Activated naive CD8-positive, alpha-beta T cell treated with anti-CD3 and anti-CD28 coated beads, Interleukin-2, amount 10 ng/mL, durations not matched to agents 7 days and 5 days (primary cell): ENCODE measurements at regions not wholly inside any gene's neighbourhood (a gene's known extent, or its start where the extent isn't known, plus 50 kb on each side); places are given as distances from the start of the nearest gene placed in this dataset.
"Not testable (repeated sequence)": the region's sequence is repeated elsewhere in the genome, so short reads cannot be mapped to it uniquely, and the experiment has no call there.

Source experiments
- ATAC-seq: fragments of 150-1000 bp; cut with Tn5 transposase; one replicate; pipeline ENCODE4 v1.10.0; 2021; ENCODE audit warnings: low read depth, moderate library complexity
- POLR2A ChIA-PET: fragments of 350-600 bp; sonication (Branson Sonifier 250); formaldehyde crosslinking; loops from one replicate; lab custom pipeline; 2021; ENCODE audit warnings: antibody characterized with exemption; lab: Charles Lee
- DNase-seq: peaks from one replicate; pipeline ENCODE4 v3.0.0; 2021
- H3K27ac Mint-ChIP-seq: one replicate; pipeline ENCODE4 v1.8.0; 2022; ENCODE audit warnings: mild to moderate bottlenecking, mixed read lengths
- H3K27me3 Mint-ChIP-seq: one replicate; pipeline ENCODE4 v1.8.0; 2022; ENCODE audit warnings: mild to moderate bottlenecking, moderate library complexity, mixed read lengths
- H3K36me3 Mint-ChIP-seq: one replicate; pipeline ENCODE4 v1.8.0; 2021; ENCODE audit warnings: mild to moderate bottlenecking, mixed read lengths
- H3K4me1 Mint-ChIP-seq: one replicate; pipeline ENCODE4 v1.8.0; 2021; ENCODE audit warnings: mixed read lengths
- H3K4me3 Mint-ChIP-seq: one replicate; pipeline ENCODE4 v1.8.0; 2022; ENCODE audit warnings: mild to moderate bottlenecking, moderate library complexity, mixed read lengths
- H3K9me3 Mint-ChIP-seq: one replicate; pipeline ENCODE4 v1.8.0; 2021; ENCODE audit warnings: mixed read lengths

DNA sequence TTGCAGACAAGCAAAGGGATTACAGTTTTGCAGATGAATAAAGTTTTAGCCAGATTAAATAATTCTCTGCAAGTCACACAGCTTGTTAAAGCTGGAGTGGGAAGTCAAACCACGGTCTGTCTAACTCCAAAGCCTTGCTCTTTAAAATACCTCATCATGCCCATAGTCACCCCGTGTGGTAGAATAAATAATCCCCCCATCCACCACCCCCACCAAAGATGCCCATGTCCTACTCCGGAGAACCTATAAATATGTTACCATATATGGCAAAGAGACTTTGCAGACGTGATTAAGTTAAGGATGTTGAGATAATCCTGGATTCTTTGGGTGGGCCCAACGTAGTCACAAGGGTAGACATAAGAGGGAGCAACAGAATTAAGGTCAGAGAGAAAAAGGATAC is 118.7 kb downstream of the BEND2 start:
- DNase-seq = no peak
- Mint-ChIP-seq H3K27ac (no peak overlapping the region), H3K4me1 (no peaks in the 10 kb centered on the region), H3K27me3 (peaks cover 11% of the 10 kb centered on the region), H3K36me3 (no peaks in the 10 kb centered on the region), H3K4me3 (no peak overlapping the region), H3K9me3 (no peaks in the 10 kb centered on the region)
- ATAC-seq = no peak
- POLR2A ChIA-PET = no interaction called here

DNA sequence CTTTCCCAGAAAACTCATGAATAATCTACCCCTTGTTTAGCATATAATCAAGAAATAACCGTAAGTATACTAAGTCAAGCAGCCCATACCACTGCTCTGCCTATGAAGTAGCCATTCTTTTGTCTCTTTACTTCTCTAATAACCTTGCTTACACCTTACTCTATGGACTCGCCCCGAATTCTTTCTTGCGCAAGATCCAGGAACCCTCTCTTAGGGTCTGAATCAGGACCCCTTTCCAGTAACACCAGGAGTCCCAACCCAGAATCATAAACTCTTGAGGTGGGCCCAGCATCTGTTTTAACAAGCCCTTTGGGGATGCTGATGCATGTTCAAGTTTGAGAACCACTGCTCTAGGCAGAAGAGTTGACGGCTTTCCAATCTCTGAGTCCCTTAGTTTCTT is 119.6 kb downstream of the BEND2 start:
- Mint-ChIP-seq H3K27ac (no peak overlapping the region), H3K36me3 (no peaks in the 10 kb centered on the region), H3K9me3 (no peaks in the 10 kb centered on the region), H3K4me1 (no peaks in the 10 kb centered on the region), H3K27me3 (peaks cover 11% of the 10 kb centered on the region), H3K4me3 (no peak overlapping the region)
- no peak for DNase-seq
- POLR2A ChIA-PET = no interaction called here
- ATAC-seq = no peak

- Mint-ChIP-seq H3K36me3 (no peaks in the 10 kb centered on the region), H3K4me3 (no peak overlapping the region), H3K9me3 (no peaks in the 10 kb centered on the region), H3K27ac (no peak overlapping the region), H3K4me1 (no peaks in the 10 kb centered on the region), H3K27me3 (peaks cover 11% of the 10 kb centered on the region)
- POLR2A ChIA-PET = no interaction called here
- ATAC-seq (no peak), DNase-seq (no peak)
These were observed 120.9 kb downstream of the BEND2 start for GRCh38 chrX:18099745-18100144.

GRCh38 chrX:18098763-18099162 is 121.9 kb downstream of the BEND2 start:
- H3K36me3 Mint-ChIP-seq = no peaks in the 10 kb centered on the region
- H3K27ac Mint-ChIP-seq = no peak overlapping the region
- no peaks in the 10 kb centered on the region for H3K4me1 Mint-ChIP-seq
- ATAC-seq (no peak), DNase-seq (no peak)
- H3K27me3 Mint-ChIP-seq = peaks cover 11% of the 10 kb centered on the region
- no peak overlapping the region for H3K4me3 Mint-ChIP-seq
- H3K9me3 Mint-ChIP-seq = no peaks in the 10 kb centered on the region
- POLR2A ChIA-PET = no interaction called here

GRCh38 chrX:18076434-18076833 is 144.3 kb downstream of the BEND2 start:
- H3K9me3 Mint-ChIP-seq = no peaks in the 10 kb centered on the region
- DNase-seq (no peak), ATAC-seq (no peak)
- no peak overlapping the region for H3K4me3 Mint-ChIP-seq
- POLR2A ChIA-PET = no interaction called here
- no peaks in the 10 kb centered on the region for H3K4me1 Mint-ChIP-seq
- no peaks in the 10 kb centered on the region for H3K36me3 Mint-ChIP-seq
- no peak overlapping the region for H3K27ac Mint-ChIP-seq
- H3K27me3 Mint-ChIP-seq = peaks cover 6% of the 10 kb centered on the region

- Mint-ChIP-seq H3K9me3 (no peaks in the 10 kb centered on the region), H3K27ac (no peak overlapping the region), H3K4me3 (no peak overlapping the region), H3K4me1 (no peaks in the 10 kb centered on the region), H3K27me3 (peaks cover 6% of the 10 kb centered on the region), H3K36me3 (no peaks in the 10 kb centered on the region)
- POLR2A ChIA-PET = no interaction called here
- ATAC-seq (no peak), DNase-seq (no peak)
These were observed 145.1 kb downstream of the BEND2 start for GRCh38 chrX:18075603-18076002.

- H3K27me3 Mint-ChIP-seq, H3K4me1 Mint-ChIP-seq, POLR2A ChIA-PET, ATAC-seq, H3K27ac Mint-ChIP-seq, H3K36me3 Mint-ChIP-seq, DNase-seq, H3K9me3 Mint-ChIP-seq, H3K4me3 Mint-ChIP-seq: not testable (repeated sequence)
These were observed 152.6 kb downstream of the BEND2 start for GRCh38 chrX:18068045-18068444.

GRCh38 chrX:18065956-18066355 is 154.7 kb downstream of the BEND2 start:
- Mint-ChIP-seq H3K27ac (no peak overlapping the region), H3K4me1 (no peaks in the 10 kb centered on the region), H3K9me3 (peaks cover 2% of the 10 kb centered on the region), H3K4me3 (no peak overlapping the region), H3K27me3 (no peaks in the 10 kb centered on the region), H3K36me3 (no peaks in the 10 kb centered on the region)
- POLR2A ChIA-PET = no interaction called here
- no peak for DNase-seq
- no peak for ATAC-seq

- H3K4me1 Mint-ChIP-seq = no peaks in the 10 kb centered on the region
- H3K9me3 Mint-ChIP-seq = peaks cover 3% of the 10 kb centered on the region
- H3K27me3 Mint-ChIP-seq = no peaks in the 10 kb centered on the region
- H3K36me3 Mint-ChIP-seq = no peaks in the 10 kb centered on the region
- POLR2A ChIA-PET = no interaction called here
- ATAC-seq (no peak), DNase-seq (no peak)
- no peak overlapping the region for H3K27ac Mint-ChIP-seq
- no peak overlapping the region for H3K4me3 Mint-ChIP-seq
These were observed 169.0 kb downstream of the BEND2 start for GRCh38 chrX:18051690-18052089.

GRCh38 chrX:18047491-18047890 is 173.2 kb downstream of the BEND2 start:
- no peak for ATAC-seq
- no peak for DNase-seq
- Mint-ChIP-seq H3K4me1 (no peaks in the 10 kb centered on the region), H3K36me3 (no peaks in the 10 kb centered on the region), H3K27ac (no peak overlapping the region), H3K27me3 (peaks cover 1% of the 10 kb centered on the region), H3K9me3 (peaks cover 3% of the 10 kb centered on the region), H3K4me3 (no peak overlapping the region)
- POLR2A ChIA-PET = no interaction called here

DNA sequence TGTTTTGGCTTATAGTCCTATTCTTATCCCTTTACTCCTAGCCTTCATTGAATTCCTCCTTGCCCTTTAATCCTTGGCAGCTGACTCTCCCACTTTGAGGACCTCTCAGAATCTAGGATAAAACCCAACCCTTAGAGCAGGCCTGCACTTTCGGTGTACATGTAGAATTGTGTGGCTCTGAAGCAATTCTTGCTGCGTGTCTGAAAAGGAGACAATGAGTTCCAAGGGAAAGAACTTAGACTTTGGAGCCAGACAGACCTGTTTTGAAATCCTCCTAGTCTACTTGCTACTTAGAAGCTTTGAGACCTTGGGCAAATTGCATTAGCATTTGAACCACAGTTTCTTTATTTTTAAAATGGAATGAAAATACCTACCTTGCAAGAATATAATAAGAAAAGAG is 175.2 kb downstream of the BEND2 start:
- Mint-ChIP-seq H3K4me3 (no peak overlapping the region), H3K27me3 (peaks cover 1% of the 10 kb centered on the region), H3K4me1 (no peaks in the 10 kb centered on the region), H3K9me3 (peaks cover 2% of the 10 kb centered on the region), H3K27ac (no peak overlapping the region), H3K36me3 (no peaks in the 10 kb centered on the region)
- DNase-seq (no peak), ATAC-seq (no peak)
- POLR2A ChIA-PET = no interaction called here

DNA sequence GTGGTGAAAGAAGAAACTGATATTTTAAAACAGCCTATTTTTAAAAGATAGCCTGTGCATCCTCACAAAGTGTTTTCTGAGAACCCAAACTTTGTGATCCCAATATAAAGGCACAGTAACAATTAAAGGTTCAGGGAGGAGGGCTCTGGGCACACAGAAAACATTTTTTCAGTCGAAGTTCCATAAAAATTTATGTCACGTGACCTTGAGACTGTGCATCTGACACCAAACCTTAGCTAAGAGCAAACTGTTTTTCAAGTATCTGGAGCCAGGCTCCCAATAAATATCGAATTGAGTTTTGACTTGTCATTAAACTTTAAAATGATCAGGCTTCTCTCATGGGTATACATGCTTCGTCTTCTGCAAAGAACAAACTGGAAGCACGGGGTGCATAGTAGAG is 177.9 kb downstream of the BEND2 start:
- H3K4me3 Mint-ChIP-seq = no peak overlapping the region
- H3K27ac Mint-ChIP-seq = no peak overlapping the region
- H3K9me3 Mint-ChIP-seq = no peaks in the 10 kb centered on the region
- POLR2A ChIA-PET = no interaction called here
- ATAC-seq = no peak
- DNase-seq = no peak
- H3K36me3 Mint-ChIP-seq = no peaks in the 10 kb centered on the region
- peaks cover 4% of the 10 kb centered on the region for H3K27me3 Mint-ChIP-seq
- no peaks in the 10 kb centered on the region for H3K4me1 Mint-ChIP-seq

GRCh38 chrX:18041656-18042055 is 179.0 kb downstream of the BEND2 start:
- Mint-ChIP-seq H3K27ac (no peak overlapping the region), H3K4me3 (no peak overlapping the region), H3K27me3 (peaks cover 4% of the 10 kb centered on the region), H3K36me3 (no peaks in the 10 kb centered on the region), H3K4me1 (no peaks in the 10 kb centered on the region), H3K9me3 (no peaks in the 10 kb centered on the region)
- ATAC-seq (no peak), DNase-seq (no peak)
- POLR2A ChIA-PET = no interaction called here

DNA sequence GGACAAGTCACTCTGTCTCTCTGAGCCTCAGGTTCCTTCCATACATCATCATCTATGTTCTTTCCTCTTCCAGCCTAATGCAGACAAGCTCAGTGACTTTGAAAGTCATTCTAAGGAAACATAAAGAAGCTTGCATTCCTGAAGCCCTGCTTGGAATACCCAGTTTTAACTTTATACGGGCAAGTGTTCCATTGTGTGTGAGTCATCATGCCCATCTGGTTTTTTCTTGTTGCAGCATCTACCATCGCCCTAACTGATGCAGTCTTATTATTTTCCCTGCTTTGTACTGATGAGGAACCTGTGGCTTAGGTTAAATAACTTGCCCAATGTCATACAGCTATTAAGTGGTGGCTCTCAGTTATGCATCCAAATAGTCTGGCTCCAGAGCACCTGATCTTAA is 177.9 kb upstream of the RAI2 start:
- H3K36me3 Mint-ChIP-seq = no peaks in the 10 kb centered on the region
- no peaks in the 10 kb centered on the region for H3K9me3 Mint-ChIP-seq
- H3K4me3 Mint-ChIP-seq = no peak overlapping the region
- peaks cover 9% of the 10 kb centered on the region for H3K27me3 Mint-ChIP-seq
- ATAC-seq (no peak), DNase-seq (no peak)
- POLR2A ChIA-PET = no interaction called here
- H3K4me1 Mint-ChIP-seq = no peaks in the 10 kb centered on the region
- no peak overlapping the region for H3K27ac Mint-ChIP-seq

- H3K36me3 Mint-ChIP-seq = no peaks in the 10 kb centered on the region
- H3K4me3 Mint-ChIP-seq = no peak overlapping the region
- H3K9me3 Mint-ChIP-seq = no peaks in the 10 kb centered on the region
- no peak for DNase-seq
- POLR2A ChIA-PET = no interaction called here
- no peak overlapping the region for H3K27ac Mint-ChIP-seq
- H3K27me3 Mint-ChIP-seq = peaks cover 8% of the 10 kb centered on the region
- peaks cover 4% of the 10 kb centered on the region for H3K4me1 Mint-ChIP-seq
- ATAC-seq = no peak
These were observed 175.3 kb upstream of the RAI2 start for GRCh38 chrX:18036394-18036793.
